B cell (primary cell): ENCODE measurements at regions not wholly inside any gene's neighbourhood (a gene's known extent, or its start where the extent isn't known, plus 50 kb on each side); places are given as distances from the start of the nearest gene placed in this dataset.

Experiments
- ATAC-seq: fragments of 200-7000 bp; cut with Tn5 transposase; one replicate; pipeline ENCODE4 v1.10.0; 2021; ENCODE audit warnings: low read depth, mild to moderate bottlenecking, moderate number of reproducible peaks, moderate library complexity
- CTCF ChIA-PET: fragments of 350-600 bp; sonication (Branson Sonifier 250); formaldehyde crosslinking; loops from one replicate; lab custom pipeline; 2021; ENCODE audit warnings: antibody characterized with exemption, inconsistent platforms; lab: Charles Lee
- POLR2A ChIA-PET: fragments of 350-600 bp; sonication (Branson Sonifier 250); formaldehyde crosslinking; loops from one replicate; lab custom pipeline; 2021; ENCODE audit warnings: antibody characterized with exemption; lab: Charles Lee
- DNase-seq: peaks from one replicate; pipeline ENCODE4 v3.0.0; 2013
- H2AFZ ChIP-seq: 2 replicates; pipeline ENCODE4 v1.6.1; 2012; ENCODE audit warnings: mild to moderate bottlenecking, low read depth, low read length; ENCODE audit not compliant: insufficient read depth, poor library complexity, severe bottlenecking
- H3K27ac ChIP-seq, 2 donors: 1 replicate in 1 of 2; 2 replicates in 1 of 2; pipeline ENCODE4 v1.5.1; 2012 to 2013; ENCODE audit warnings: low read length in 2 of 2, mild to moderate bottlenecking in 2 of 2, moderate library complexity in 1 of 2
- H3K27me3 ChIP-seq, 4 experiments: fragments of 200-600 bp in 1 of 4; sonication (generic) in 1 of 4; replicated peaks in 1 of 4; 1 replicate in 2 of 4; 2 replicates in 2 of 4; pipeline versions ENCODE4 v1.6.1 to v1.7.0; 2013 to 2016; ENCODE audit warnings: low read length in 3 of 4, mild to moderate bottlenecking in 2 of 4, mixed read lengths in 1 of 4, moderate library complexity in 1 of 4; ENCODE audit not compliant: insufficient read depth in 4 of 4, control insufficient read depth in 3 of 4; ENCODE audit errors: control extremely low read depth in 1 of 4
- H3K36me3 ChIP-seq, 2 experiments: replicated peaks in 1 of 2; 1 replicate in 1 of 2; 2 replicates in 1 of 2; pipeline versions ENCODE4 v1.6.1 to v1.7.1; 2013; ENCODE audit warnings: low read length in 1 of 2; ENCODE audit not compliant: insufficient read depth in 2 of 2, control insufficient read depth in 1 of 2; ENCODE audit errors: control extremely low read depth in 1 of 2, extremely low read depth in 1 of 2
- H3K4me1 ChIP-seq, 2 donors: fragments of 200-600 bp in 1 of 2; sonication (generic) in 1 of 2; 1 replicate in 1 of 2; 2 replicates in 1 of 2; pipeline versions ENCODE4 v1.5.1 to v1.6.1; 2013 to 2017; ENCODE audit warnings: low read length in 2 of 2; ENCODE audit not compliant: control insufficient read depth in 2 of 2, insufficient read depth in 2 of 2
- H3K4me2 ChIP-seq: replicated peaks from 2 replicates; pipeline ENCODE3; 2012; ENCODE audit warnings: mild to moderate bottlenecking, low read depth, low read length; ENCODE audit not compliant: poor library complexity, severe bottlenecking
- H3K4me3 ChIP-seq, 5 experiments: fragments of 200-600 bp in 1 of 5; sonication (generic) in 1 of 5; 1 replicate in 3 of 5; 2 replicates in 2 of 5; pipeline versions ENCODE4 v1.5.1 to v1.7.0; 2011 to 2016; ENCODE audit warnings: low read length in 4 of 5, mild to moderate bottlenecking in 4 of 5, low read depth in 2 of 5, control low read depth in 1 of 5, moderate library complexity in 1 of 5; ENCODE audit not compliant: insufficient read depth in 1 of 5; ENCODE audit errors: control extremely low read depth in 1 of 5, extremely low read depth in 1 of 5
- H3K79me2 ChIP-seq: fragments of 200-600 bp; sonication (generic); one replicate; pipeline ENCODE4 v1.6.0; 2016; ENCODE audit warnings: low read length; ENCODE audit not compliant: control insufficient read depth, insufficient read depth
- H3K9ac ChIP-seq: fragments of 200-600 bp; sonication (generic); 2 replicates; pipeline ENCODE4 v1.6.1; 2017; ENCODE audit warnings: mild to moderate bottlenecking, low read length, moderate library complexity
- H3K9me3 ChIP-seq, 3 donors: one replicate each; pipeline versions ENCODE4 v1.6.1 to v1.7.1; 2013; ENCODE audit warnings: low read length in 2 of 3; ENCODE audit not compliant: control insufficient read depth in 2 of 3, insufficient read depth in 1 of 3; ENCODE audit errors: control extremely low read depth in 1 of 3
- H4K20me1 ChIP-seq: 2 replicates; pipeline ENCODE4 v1.6.0; 2012; ENCODE audit warnings: mild to moderate bottlenecking, low read length; ENCODE audit not compliant: insufficient read depth, control insufficient read depth, poor library complexity, severe bottlenecking
- H3K27ac Mint-ChIP-seq: one replicate; pipeline ENCODE4 v1.8.0; 2021; ENCODE audit warnings: mixed read lengths
- H3K27me3 Mint-ChIP-seq: one replicate; pipeline ENCODE4 v1.8.0; 2021; ENCODE audit warnings: mixed read lengths
- H3K4me1 Mint-ChIP-seq: one replicate; pipeline ENCODE4 v1.8.0; 2021; ENCODE audit warnings: mixed read lengths
- H3K4me3 Mint-ChIP-seq: one replicate; pipeline ENCODE4 v1.8.0; 2021; ENCODE audit warnings: mixed read lengths
- H3K9me3 Mint-ChIP-seq: one replicate; pipeline ENCODE4 v1.8.0; 2022; ENCODE audit warnings: mixed read lengths; ENCODE audit not compliant: insufficient read depth
- CTCF ChIP-seq: fragments of 200-600 bp; IDR thresholded peaks from one replicate; pipeline ENCODE4 v1.8.0; 2022; ENCODE audit warnings: antibody characterized with exemption, mild to moderate bottlenecking
- EZH2 ChIP-seq: IDR thresholded peaks from 2 replicates; pipeline ENCODE4 v1.6.1; 2012; ENCODE audit warnings: borderline replicate concordance, low read depth, mild to moderate bottlenecking, moderate library complexity, low read length; ENCODE audit not compliant: insufficient read depth, poor library complexity, severe bottlenecking
- WGBS: methylation state at CpG from one replicate; pipeline ENCODE4 v1.1.5; 2013; ENCODE audit warnings: missing lambda C conversion rate; ENCODE audit not compliant: insufficient coverage; 5-methylcytosine and 5-hydroxymethylcytosine counted together
- intact Hi-C: fragments of 100-400 bp; cut with micrococcal nuclease; formaldehyde crosslinking; loops from one replicate; pipeline ENCODE4 v1.10.0; 2022

DNA sequence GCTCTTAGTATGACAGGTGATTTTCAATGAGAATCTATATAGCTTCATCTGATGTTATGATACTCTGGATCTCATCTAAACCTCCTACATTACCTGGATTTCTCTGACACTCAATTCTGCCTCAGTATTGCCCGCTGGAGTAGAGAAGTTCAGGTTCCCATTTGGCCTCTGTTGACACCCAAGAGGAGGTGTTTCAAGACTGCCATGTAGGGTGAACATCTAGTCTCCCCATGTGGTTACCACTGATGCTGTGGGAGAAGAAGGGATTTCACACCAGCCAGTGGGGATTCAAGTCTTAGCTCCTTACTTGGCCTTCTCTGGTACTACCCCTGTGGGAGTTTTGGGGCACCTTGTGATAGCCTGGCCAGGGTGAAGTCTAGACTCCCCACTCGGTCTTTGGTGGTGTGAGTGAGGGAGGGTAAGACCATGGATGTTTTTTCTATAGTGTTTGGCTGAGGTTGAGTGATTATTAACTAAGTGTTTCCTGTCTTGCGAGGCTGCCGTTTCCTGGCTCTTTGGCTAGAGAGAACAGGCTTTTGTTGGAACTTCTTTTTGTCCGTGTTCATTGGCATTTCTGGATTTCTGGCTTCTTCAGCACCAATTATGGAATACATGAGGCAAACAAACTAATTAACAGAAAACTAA, 90.7 kb downstream of the RHOU start:
- Histone ChIP-seq H4K20me1 (no peaks in the 10 kb centered on the region), H3K4me3 (no peak overlapping the region), H3K27ac (no peak overlapping the region), H2AFZ (peak overlapping the region; percentile 7), H3K79me2 (no peaks in the 10 kb centered on the region), H3K27me3 (peaks cover 0 to 4% (median 0%) of the 10 kb centered on the region in 4 experiments), H3K9ac (no peak overlapping the region), H3K4me1 (peaks cover 4 to 7% of the 10 kb centered on the region in 2 donors), H3K36me3 (no peaks in the 10 kb centered on the region), H3K4me2 (peak overlapping the region; percentile 3), H3K9me3 (no peaks in the 10 kb centered on the region)
- no peak for DNase-seq
- WGBS, result 11% methylated on average over 1 of the region's 5 CpGs
- no peak overlapping the region for H3K4me3 Mint-ChIP-seq
- ChIA-PET CTCF (no interaction called here), POLR2A (interaction anchor here (0.6 kb wide), 1 partner anchor 1832 kb away, joined by 3 read pairs; no protein-coding TSS in a partner anchor)
- H3K9me3 Mint-ChIP-seq, result no peaks in the 10 kb centered on the region
- peaks cover 8% of the 10 kb centered on the region for H3K4me1 Mint-ChIP-seq
- TF ChIP-seq CTCF (no peak), EZH2 (no peak)
- no peak for ATAC-seq
- H3K27me3 Mint-ChIP-seq, result peaks cover 26% of the 10 kb centered on the region
- no peak overlapping the region for H3K27ac Mint-ChIP-seq
- intact Hi-C loops, result no loop called here

DNA sequence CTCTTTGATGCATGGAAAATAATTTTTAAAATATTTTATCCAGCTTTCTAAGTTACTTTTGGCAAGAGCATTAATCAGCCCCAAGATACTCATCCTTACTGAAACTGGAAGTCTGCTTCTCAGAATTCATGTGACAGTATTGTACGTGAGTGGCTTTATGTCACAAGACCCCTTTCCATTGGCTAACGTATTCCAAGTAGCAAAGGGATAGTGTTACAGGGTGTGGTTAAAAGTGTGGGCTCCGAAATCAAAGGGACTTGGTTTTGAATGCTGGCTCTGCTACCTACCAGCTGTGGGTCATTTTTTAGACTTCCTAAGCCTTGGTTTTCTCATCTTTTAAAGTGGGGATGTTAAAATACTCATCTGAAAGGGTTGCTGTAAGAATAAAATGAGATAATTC, 91.7 kb downstream of the RHOU start:
- ChIA-PET POLR2A (no interaction called here), CTCF (no interaction called here)
- no peak for TF ChIP-seq CTCF
- TF ChIP-seq EZH2, result no peak
- no peak overlapping the region for H3K4me3 ChIP-seq
- WGBS, result 50% methylated on average over 1 of the region's 3 CpGs
- no peak overlapping the region for H3K9ac ChIP-seq
- Mint-ChIP-seq H3K4me3 (no peak overlapping the region), H3K27me3 (peaks cover 26% of the 10 kb centered on the region), H3K4me1 (peaks cover 8% of the 10 kb centered on the region), H3K9me3 (no peaks in the 10 kb centered on the region), H3K27ac (no peak overlapping the region)
- H3K4me2 ChIP-seq, result no peak overlapping the region
- no peaks in the 10 kb centered on the region for H3K36me3 ChIP-seq
- no peaks in the 10 kb centered on the region for H3K9me3 ChIP-seq
- H3K27ac ChIP-seq, result no peak overlapping the region
- H4K20me1 ChIP-seq, result no peaks in the 10 kb centered on the region
- H3K4me1 ChIP-seq, result peaks cover 4 to 7% of the 10 kb centered on the region in 2 donors
- no peaks in the 10 kb centered on the region for H3K79me2 ChIP-seq
- intact Hi-C loops, result no loop called here
- no peak for DNase-seq
- ATAC-seq, result no peak
- no peak overlapping the region for H2AFZ ChIP-seq
- H3K27me3 ChIP-seq, result peaks cover 0 to 4% (median 0%) of the 10 kb centered on the region in 4 experiments
